Stomach (tissue), 4 donors: ENCODE measurements at regions not wholly inside any gene's neighbourhood (a gene's known extent, or its start where the extent isn't known, plus 50 kb on each side); places are given as distances from the start of the nearest gene placed in this dataset.

Experiments
- CTCF ChIP-seq, 7 experiments: fragments of 450-650 bp in 4 of 7; fragments of 200-600 bp in 3 of 7; sonication (generic) in 3 of 7; IDR thresholded peaks; one replicate each; pipeline ENCODE4 v1.5.1; 2016 to 2019; ENCODE audit warnings: antibody characterized with exemption in 7 of 7, control low read depth in 2 of 7, mild to moderate bottlenecking in 1 of 7
- POLR2A ChIP-seq, 4 donors: fragments of 450-650 bp; IDR thresholded peaks; one replicate each; pipeline ENCODE4 v1.6.1; 2016; ENCODE audit warnings: antibody characterized with exemption in 4 of 4, control low read depth in 2 of 4, mild to moderate bottlenecking in 1 of 4, moderate library complexity in 1 of 4
- POLR2AphosphoS5 ChIP-seq, 3 donors: sonication (generic); formaldehyde crosslinking; IDR thresholded peaks; one replicate each; pipeline ENCODE4 v1.6.1; 2016; ENCODE audit warnings: antibody characterized with exemption in 3 of 3

DNA sequence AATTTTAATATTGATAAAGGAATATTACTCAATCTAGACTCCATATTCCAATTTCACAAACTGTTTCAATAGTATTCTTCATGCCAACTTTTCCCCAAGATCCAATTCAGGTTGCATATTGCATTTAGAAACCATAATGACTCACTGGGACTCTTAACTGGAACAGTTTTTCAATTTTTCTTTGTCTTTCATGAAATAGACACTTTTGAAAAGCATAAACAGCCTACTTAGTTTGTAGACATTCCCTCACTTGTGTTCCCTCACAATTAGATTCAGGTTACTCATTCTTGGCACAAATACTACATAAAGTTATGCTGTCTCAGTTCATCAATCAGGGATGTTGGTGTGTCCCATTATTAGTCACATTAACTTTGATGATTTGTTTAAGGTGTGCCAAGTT is 1768.4 kb upstream of the PIK3C3 start:
- no peak for TF ChIP-seq POLR2A (IDR thresholded peaks at IDR 0.05)
- TF ChIP-seq CTCF (IDR thresholded peaks at IDR 0.05): no peak
- TF ChIP-seq POLR2AphosphoS5 (IDR thresholded peaks at IDR 0.05): no peak
